BLaER1 treated with 17β-estradiol and CSF1 and Interleukin-3, amounts not matched to agents 10 nM and 100 nM (cell line): ENCODE measurements at regions not wholly inside any gene's neighbourhood (a gene's known extent, or its start where the extent isn't known, plus 50 kb on each side); places are given as distances from the start of the nearest gene placed in this dataset.
A peak's percentile ranks its signal among the peaks of the same experiment; 100 is the strongest.

Experiments used
- H3K27ac ChIP-seq, 11 experiments: shearing (Covaris generic); formaldehyde crosslinking; 2 replicates each; pipeline ENCODE4 v1.8.1; 2022
- H3K27me3 ChIP-seq, 11 experiments: shearing (Covaris generic); formaldehyde crosslinking; 2 replicates each; pipeline ENCODE4 v1.8.1; 2022
- H3K36me3 ChIP-seq, 11 experiments: shearing (Covaris generic); formaldehyde crosslinking; 2 replicates each; pipeline ENCODE4 v1.8.1; 2022
- H3K4me1 ChIP-seq, 10 experiments: shearing (Covaris generic); formaldehyde crosslinking; 2 replicates each; pipeline ENCODE4 v1.8.1; 2022
- H3K4me2 ChIP-seq, 11 experiments: shearing (Covaris generic); formaldehyde crosslinking; 2 replicates each; pipeline ENCODE4 v1.8.1; 2022
- H3K4me3 ChIP-seq, 10 experiments: shearing (Covaris generic); formaldehyde crosslinking; 2 replicates each; pipeline ENCODE4 v1.8.1; 2022
- H3K9ac ChIP-seq, 11 experiments: shearing (Covaris generic); formaldehyde crosslinking; 2 replicates each; pipeline ENCODE4 v1.8.1; 2022
- H3K9me3 ChIP-seq, 11 experiments: shearing (Covaris generic); formaldehyde crosslinking; replicated peaks in 1 of 11; 2 replicates each; pipeline ENCODE4 v1.8.1; 2022
- H4K20me1 ChIP-seq, 11 experiments: shearing (Covaris generic); formaldehyde crosslinking; 2 replicates each; pipeline ENCODE4 v1.8.1; 2022
- Cebpa-rat ChIP-seq, 11 experiments: shearing (Covaris generic); IDR thresholded peaks; 2 replicates each; pipeline ENCODE4 v1.8.1; 2022

GRCh38 chr9:95641586-95641985, 124.8 kb upstream of the PTCH1 start:
- H3K4me1 ChIP-seq, result 0 out of 20 replicates have a peak, but pooled peaks cover 0 to 7% (median 0%) of the 10 kb centered on the region in 10 experiments
- H3K9me3 ChIP-seq, result peaks cover 0 to 21% (median 12%) of the 10 kb centered on the region in 11 experiments; a peak in 13 of 22 replicates
- H3K9ac ChIP-seq, result no peak overlapping the region
- TF ChIP-seq Cebpa-rat (IDR thresholded peaks at IDR 0.05), result no peak
- H3K27me3 ChIP-seq, result no peaks in the 10 kb centered on the region
- H3K36me3 ChIP-seq, result no peaks in the 10 kb centered on the region
- H3K4me2 ChIP-seq, result no peak overlapping the region
- no peak overlapping the region for H3K27ac ChIP-seq
- H3K4me3 ChIP-seq, result no peak overlapping the region
- H4K20me1 ChIP-seq, result no peaks in the 10 kb centered on the region

- no peaks in the 10 kb centered on the region for H3K36me3 ChIP-seq
- H3K4me3 ChIP-seq, result no peak overlapping the region
- no peak for TF ChIP-seq Cebpa-rat (IDR thresholded peaks at IDR 0.05)
- 0 out of 20 replicates have a peak, but pooled peaks cover 0 to 7% (median 0%) of the 10 kb centered on the region in 10 experiments for H3K4me1 ChIP-seq
- no peak overlapping the region for H3K4me2 ChIP-seq
- H3K9me3 ChIP-seq, result peaks cover 0 to 13% (median 6%) of the 10 kb centered on the region in 11 experiments; a peak in 11 of 22 replicates
- no peak overlapping the region for H3K9ac ChIP-seq
- no peaks in the 10 kb centered on the region for H4K20me1 ChIP-seq
- H3K27me3 ChIP-seq, result no peaks in the 10 kb centered on the region
- H3K27ac ChIP-seq, result no peak overlapping the region
These were observed 123.6 kb upstream of the PTCH1 start for GRCh38 chr9:95640336-95640735.

GRCh38 chr9:95635986-95636671, 119.4 kb upstream of the PTCH1 start:
- no peak overlapping the region for H3K9ac ChIP-seq
- H3K27me3 ChIP-seq, result no peaks in the 10 kb centered on the region
- H3K36me3 ChIP-seq, result no peaks in the 10 kb centered on the region
- no peak overlapping the region for H3K4me3 ChIP-seq
- no peak overlapping the region for H3K4me2 ChIP-seq
- H3K4me1 ChIP-seq, result 0 out of 20 replicates have a peak, but pooled peaks cover 0 to 7% (median 0%) of the 10 kb centered on the region in 10 experiments
- H3K27ac ChIP-seq, result no peak overlapping the region
- H4K20me1 ChIP-seq, result no peaks in the 10 kb centered on the region
- TF ChIP-seq Cebpa-rat (IDR thresholded peaks at IDR 0.05), result no peak
- peaks cover 0 to 12% (median 6%) of the 10 kb centered on the region in 11 experiments; a peak in 9 of 22 replicates for H3K9me3 ChIP-seq

GRCh38 chr9:95634536-95634935, 117.8 kb upstream of the PTCH1 start:
- no peak overlapping the region for H3K9ac ChIP-seq
- H4K20me1 ChIP-seq, result no peaks in the 10 kb centered on the region
- no peak overlapping the region for H3K4me2 ChIP-seq
- no peaks in the 10 kb centered on the region for H3K27me3 ChIP-seq
- no peak for TF ChIP-seq Cebpa-rat (IDR thresholded peaks at IDR 0.05)
- H3K4me3 ChIP-seq, result no peak overlapping the region
- no peaks in the 10 kb centered on the region for H3K36me3 ChIP-seq
- 0 out of 20 replicates have a peak, but pooled peaks cover 0 to 7% (median 0%) of the 10 kb centered on the region in 10 experiments for H3K4me1 ChIP-seq
- H3K27ac ChIP-seq, result no peak overlapping the region
- peaks cover 0 to 15% (median 7%) of the 10 kb centered on the region in 11 experiments; a peak in 9 of 22 replicates for H3K9me3 ChIP-seq

GRCh38 chr9:95634114-95634513, 117.3 kb upstream of the PTCH1 start:
- no peak overlapping the region for H3K27ac ChIP-seq
- no peaks in the 10 kb centered on the region for H4K20me1 ChIP-seq
- no peak overlapping the region for H3K4me2 ChIP-seq
- H3K27me3 ChIP-seq, result no peaks in the 10 kb centered on the region
- H3K9me3 ChIP-seq, result peaks cover 0 to 18% (median 7%) of the 10 kb centered on the region in 11 experiments; a peak in 9 of 22 replicates
- no peak overlapping the region for H3K4me3 ChIP-seq
- H3K9ac ChIP-seq, result no peak overlapping the region
- no peak for TF ChIP-seq Cebpa-rat (IDR thresholded peaks at IDR 0.05)
- 0 out of 20 replicates have a peak, but pooled peaks cover 0 to 7% (median 0%) of the 10 kb centered on the region in 10 experiments for H3K4me1 ChIP-seq
- no peaks in the 10 kb centered on the region for H3K36me3 ChIP-seq

GRCh38 chr9:95629585-95629984, 112.8 kb upstream of the PTCH1 start:
- Histone ChIP-seq H3K9me3 (peaks cover 11 to 40% (median 24%) of the 10 kb centered on the region in 11 experiments; a peak in 19 of 22 replicates), H3K36me3 (no peaks in the 10 kb centered on the region), H3K9ac (no peak overlapping the region), H3K4me2 (no peak overlapping the region), H3K4me3 (no peak overlapping the region), H3K27ac (no peak overlapping the region), H4K20me1 (no peaks in the 10 kb centered on the region), H3K27me3 (no peaks in the 10 kb centered on the region), H3K4me1 (peaks cover 7 to 24% (median 17%) of the 10 kb centered on the region in 10 experiments; a peak in 19 of 20 replicates)
- TF ChIP-seq Cebpa-rat (IDR thresholded peaks at IDR 0.05), result no peak

GRCh38 chr9:95627802-95628201, 111.0 kb upstream of the PTCH1 start:
- H3K9ac ChIP-seq, result 0 out of 22 replicates have a peak overlapping the region, but pooled peaks of 1 of the 11 experiments have one; percentile 59
- no peaks in the 10 kb centered on the region for H4K20me1 ChIP-seq
- H3K4me2 ChIP-seq, result peak overlapping the region in 8 of 11 experiments; percentile 33 to 73 (median 63); a peak in 13 of 22 replicates
- no peaks in the 10 kb centered on the region for H3K27me3 ChIP-seq
- peak overlapping the region in 2 of 11 experiments; percentile 67 to 80; a peak in 3 of 22 replicates for H3K27ac ChIP-seq
- no peak for TF ChIP-seq Cebpa-rat (IDR thresholded peaks at IDR 0.05)
- H3K4me1 ChIP-seq, result peaks cover 13 to 36% (median 23%) of the 10 kb centered on the region in 10 experiments; a peak in 19 of 20 replicates
- 0 out of 20 replicates have a peak overlapping the region, but pooled peaks of 1 of the 10 experiments have one; percentile 37 for H3K4me3 ChIP-seq
- H3K36me3 ChIP-seq, result no peaks in the 10 kb centered on the region
- H3K9me3 ChIP-seq, result peaks cover 11 to 40% (median 25%) of the 10 kb centered on the region in 11 experiments; a peak in 19 of 22 replicates

GRCh38 chr9:95626885-95627558, 110.3 kb upstream of the PTCH1 start:
- Histone ChIP-seq H3K9me3 (peaks cover 15 to 48% (median 31%) of the 10 kb centered on the region in 11 experiments; a peak in 21 of 22 replicates), H3K27ac (peak overlapping the region in 5 of 11 experiments; percentile 49 to 80 (median 58); a peak in 10 of 22 replicates), H3K36me3 (no peaks in the 10 kb centered on the region), H4K20me1 (no peaks in the 10 kb centered on the region), H3K27me3 (no peaks in the 10 kb centered on the region), H3K4me2 (peak overlapping the region; percentile 33 to 73 (median 50); a peak in 21 of 22 replicates), H3K9ac (peak overlapping the region in 1 of 11 experiments; percentile 59; a peak in 2 of 22 replicates), H3K4me1 (peaks cover 13 to 38% (median 23%) of the 10 kb centered on the region in 10 experiments; a peak in 19 of 20 replicates), H3K4me3 (peak overlapping the region in 2 of 10 experiments; percentile 37 to 38; a peak in 4 of 20 replicates)
- peak in 2 of 11 experiments; percentile 14 to 49; a peak in 1 of 22 replicates for TF ChIP-seq Cebpa-rat (IDR thresholded peaks at IDR 0.05)
